ENCODE measurements at regions not wholly inside any gene's neighbourhood (a gene's known extent, or its start where the extent isn't known, plus 50 kb on each side); places are given as distances from the start of the nearest gene placed in this dataset.
"Not testable (repeated sequence)": the region's sequence is repeated elsewhere in the genome, so short reads cannot be mapped to it uniquely, and the experiment has no call there.

- not testable (repeated sequence) for H3K27ac ChIP-seq
These were observed 64.5 kb downstream of the SLC30A10 start for GRCh38 chr1:219863816-219864215.

GRCh38 chr1:219862366-219862765 lies 66.0 kb downstream of the SLC30A10 start:
- no peak overlapping the region for H3K27ac ChIP-seq
- TF ChIP-seq CTCF (conservative IDR thresholded peaks at IDR 0.05) = no peak

- no peak for TF ChIP-seq CTCF (conservative IDR thresholded peaks at IDR 0.05)
- H3K27ac ChIP-seq = no peak overlapping the region
These were observed 69.4 kb downstream of the SLC30A10 start for GRCh38 chr1:219858980-219859379.

DNA sequence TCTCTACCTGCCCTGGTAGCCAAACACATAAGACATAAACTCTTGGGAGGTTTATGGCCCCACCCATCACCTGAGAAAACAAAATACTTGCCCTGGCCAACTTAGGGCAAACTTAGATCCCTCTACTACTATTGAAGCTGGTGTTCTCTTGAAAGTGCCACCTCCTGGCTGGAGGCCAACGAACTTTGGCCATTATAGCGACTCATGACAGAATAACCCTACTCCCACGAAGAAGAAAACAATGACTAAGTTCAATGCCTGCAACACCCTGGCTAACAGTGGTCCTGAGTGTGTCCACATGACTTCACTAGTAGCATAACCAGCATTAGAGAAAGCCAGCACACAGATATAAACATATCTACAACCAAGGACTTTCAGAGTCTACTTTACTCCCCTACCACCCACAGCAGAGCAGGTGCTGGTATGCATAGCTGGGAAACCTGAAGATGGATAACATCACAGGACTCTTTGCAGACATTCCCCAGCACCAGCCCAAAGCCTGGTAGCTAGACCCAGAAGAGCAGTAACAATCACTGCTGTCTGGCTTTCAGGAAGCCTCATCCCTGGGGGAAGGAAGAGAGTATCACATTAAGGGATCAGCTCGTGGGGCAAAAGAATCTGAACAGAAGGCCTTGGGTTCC lies 81.0 kb downstream of the SLC30A10 start:
- TF ChIP-seq CTCF (conservative IDR thresholded peaks at IDR 0.05) = no peak
- H3K27ac ChIP-seq = no peak overlapping the region

DNA sequence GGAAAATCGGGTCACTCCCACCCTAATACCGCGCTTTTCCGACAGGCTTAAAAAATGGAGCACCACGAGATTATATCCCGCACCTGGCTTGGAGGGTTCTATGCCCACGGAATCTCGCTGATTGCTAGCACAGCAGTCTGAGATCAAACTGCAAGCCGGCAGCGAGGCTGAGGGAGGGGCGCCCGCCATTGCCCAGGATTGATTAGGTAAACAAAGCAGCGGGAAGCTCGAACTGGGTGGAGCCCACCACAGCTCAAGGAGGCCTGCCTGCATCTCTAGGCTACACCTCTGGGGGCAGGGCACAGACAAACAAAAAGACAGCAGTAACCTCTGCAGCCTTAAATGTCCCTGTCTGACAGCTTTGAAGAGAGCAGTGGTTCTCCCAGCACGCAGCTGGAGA lies 88.8 kb downstream of the SLC30A10 start:
- 0 out of 2 replicates have a peak, but pooled peaks have one; percentile 20 for TF ChIP-seq CTCF (conservative IDR thresholded peaks at IDR 0.05)
- not testable (repeated sequence) for H3K27ac ChIP-seq

DNA sequence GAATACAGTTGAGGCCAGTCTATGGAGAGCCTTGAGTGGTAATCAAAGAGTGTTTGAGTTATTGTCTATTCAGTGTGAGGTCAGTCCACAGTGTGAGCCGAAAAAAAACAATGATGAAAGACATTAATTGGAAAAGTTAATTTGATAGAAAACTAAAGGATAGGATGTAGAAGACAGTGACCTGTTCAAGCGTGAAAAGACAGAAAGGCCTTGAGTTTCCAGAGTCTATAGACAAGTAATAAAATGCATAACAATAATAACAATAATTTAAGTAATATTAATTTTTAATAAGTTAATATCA lies 90.4 kb downstream of the SLC30A10 start:
- no peak; the same call in 1 of the 2 replicates for TF ChIP-seq CTCF (conservative IDR thresholded peaks at IDR 0.05)

GRCh38 chr1:219837274-219837993 lies 90.9 kb downstream of the SLC30A10 start:
- no peak overlapping the region for H3K27ac ChIP-seq
- peak; percentile 76 for TF ChIP-seq CTCF (conservative IDR thresholded peaks at IDR 0.05)

More for the DNA sequence above, 90.4 kb downstream of the SLC30A10 start:
- H3K27ac ChIP-seq = no peak overlapping the region

DNA sequence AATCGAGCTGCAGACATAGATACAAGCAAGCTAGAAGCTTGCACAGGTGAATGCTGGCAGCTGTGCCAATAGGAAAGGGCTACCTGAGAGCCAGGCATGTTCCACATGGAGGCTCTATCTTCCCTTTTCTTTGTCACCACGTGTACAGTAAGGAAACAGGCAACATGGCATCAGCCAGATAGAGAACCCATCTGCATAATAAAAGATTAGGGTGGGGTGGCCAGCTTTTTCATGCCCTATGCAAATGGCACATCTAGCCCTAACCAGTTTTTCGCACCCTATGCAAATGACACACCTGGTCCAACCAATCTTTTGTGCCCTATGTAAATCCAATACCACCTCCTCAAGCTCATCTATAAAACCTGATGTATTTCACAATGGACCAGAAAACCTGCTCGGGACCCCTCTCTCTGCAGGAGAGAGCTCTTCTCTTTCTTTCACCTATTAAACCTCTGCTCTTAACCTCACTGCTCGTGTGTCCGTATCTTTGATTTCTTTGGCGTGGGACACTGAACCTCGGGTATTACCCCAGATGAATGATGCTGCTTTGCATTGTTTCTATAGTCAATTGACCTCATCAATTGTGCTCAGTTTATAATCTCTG lies 93.9 kb downstream of the SLC30A10 start:
- no peak for TF ChIP-seq CTCF (conservative IDR thresholded peaks at IDR 0.05)

More for the DNA sequence above, 93.9 kb downstream of the SLC30A10 start:
- H3K27ac ChIP-seq = no peak overlapping the region
